Esophagus muscularis mucosa (tissue), 3 donors: ENCODE measurements at regions not wholly inside any gene's neighbourhood (a gene's known extent, or its start where the extent isn't known, plus 50 kb on each side); places are given as distances from the start of the nearest gene placed in this dataset.

Experiments used
- CTCF ChIP-seq, 3 experiments: fragments of 200-600 bp in 2 of 3; fragments of 450-650 bp in 1 of 3; sonication (generic) in 2 of 3; IDR thresholded peaks; one replicate each; pipeline ENCODE4 v1.5.1; 2017 to 2019; ENCODE audit warnings: antibody characterized with exemption in 3 of 3, mild to moderate bottlenecking in 2 of 3, moderate library complexity in 1 of 3
- POLR2A ChIP-seq: fragments of 450-650 bp; IDR thresholded peaks from one replicate; pipeline ENCODE4 v1.6.1; 2017; ENCODE audit warnings: antibody characterized with exemption, moderate library complexity, mild to moderate bottlenecking, low read depth

DNA sequence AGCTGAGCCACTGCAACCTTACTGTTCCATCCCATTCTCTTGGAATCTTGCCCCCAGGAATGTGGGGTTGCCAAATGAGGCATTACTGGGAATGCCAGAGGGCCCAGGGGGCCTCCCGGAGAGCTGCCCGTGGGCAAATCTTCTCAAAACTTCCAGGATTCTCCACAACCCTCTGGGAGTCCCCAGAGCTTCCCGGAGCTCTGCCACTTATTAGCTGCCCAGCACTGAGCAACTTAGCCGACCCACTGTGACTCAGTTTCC, 306.0 kb downstream of the FOXL1 start:
- TF ChIP-seq CTCF (IDR thresholded peaks at IDR 0.05), result no peak
- TF ChIP-seq POLR2A, result no peak
